IPS-NIHi7 (cell line): ENCODE measurements at regions not wholly inside any gene's neighbourhood (a gene's known extent, or its start where the extent isn't known, plus 50 kb on each side); places are given as distances from the start of the nearest gene placed in this dataset.
"Not testable (repeated sequence)": the region's sequence is repeated elsewhere in the genome, so short reads cannot be mapped to it uniquely, and the experiment has no call there.

ENCODE experiments used
- DNase-seq: peaks from one replicate; pipeline ENCODE4 v3.0.0; 2012; ENCODE audit warnings: mixed read lengths; ENCODE audit errors: extremely low spot score

- DNase-seq, result not testable (repeated sequence)
Observed at GRCh38 chr18:14336017-14336416, 203.8 kb upstream of the ZNF519 start.

GRCh38 chr18:14321217-14321616 lies 189.0 kb upstream of the ZNF519 start:
- not testable (repeated sequence) for DNase-seq

GRCh38 chr18:14301255-14301654 lies 169.0 kb upstream of the ZNF519 start:
- DNase-seq, result not testable (repeated sequence)

- DNase-seq, result not testable (repeated sequence)
Observed at GRCh38 chr18:14295081-14295480, 162.8 kb upstream of the ZNF519 start.

GRCh38 chr18:14285053-14285452 lies 152.8 kb upstream of the ZNF519 start:
- no peak for DNase-seq

GRCh38 chr18:14275391-14275790 lies 143.2 kb upstream of the ZNF519 start:
- DNase-seq, result not testable (repeated sequence)

- not testable (repeated sequence) for DNase-seq
Observed at GRCh38 chr18:14265637-14266410, 133.6 kb upstream of the ZNF519 start.

- not testable (repeated sequence) for DNase-seq
Observed at GRCh38 chr18:14262786-14263185, 130.6 kb upstream of the ZNF519 start.

GRCh38 chr18:14250084-14250677 lies 117.9 kb upstream of the ZNF519 start:
- not testable (repeated sequence) for DNase-seq

- not testable (repeated sequence) for DNase-seq
Observed at GRCh38 chr18:14239224-14239623, 107.0 kb upstream of the ZNF519 start.

- not testable (repeated sequence) for DNase-seq
Observed at GRCh38 chr18:14236356-14237048, 104.3 kb upstream of the ZNF519 start.

- not testable (repeated sequence) for DNase-seq
Observed at GRCh38 chr18:14225286-14225679, 93.0 kb upstream of the ZNF519 start.

GRCh38 chr18:14224551-14225285 lies 92.5 kb upstream of the ZNF519 start:
- DNase-seq, result not testable (repeated sequence)

- DNase-seq, result not testable (repeated sequence)
Observed at GRCh38 chr18:14223919-14224318, 91.7 kb upstream of the ZNF519 start.

GRCh38 chr18:14223231-14223822 lies 91.1 kb upstream of the ZNF519 start:
- not testable (repeated sequence) for DNase-seq

- not testable (repeated sequence) for DNase-seq
Observed at GRCh38 chr18:14222354-14223221, 90.4 kb upstream of the ZNF519 start.

GRCh38 chr18:14221689-14222088 lies 89.5 kb upstream of the ZNF519 start:
- no peak for DNase-seq

- DNase-seq, result not testable (repeated sequence)
Observed at GRCh38 chr18:14215952-14216351, 83.7 kb upstream of the ZNF519 start.

- DNase-seq, result not testable (repeated sequence)
Observed at GRCh38 chr18:14203424-14203823, 71.2 kb upstream of the ZNF519 start.

- not testable (repeated sequence) for DNase-seq
Observed at GRCh38 chr18:14190776-14191442, 58.7 kb upstream of the ZNF519 start.
